GM04504 (cell line): ENCODE measurements at regions not wholly inside any gene's neighbourhood (a gene's known extent, or its start where the extent isn't known, plus 50 kb on each side); places are given as distances from the start of the nearest gene placed in this dataset.

Experiments
- DNase-seq: peaks from one replicate; pipeline ENCODE4 v3.0.0-alpha.2; 2012; ENCODE audit warnings: low read depth

DNA sequence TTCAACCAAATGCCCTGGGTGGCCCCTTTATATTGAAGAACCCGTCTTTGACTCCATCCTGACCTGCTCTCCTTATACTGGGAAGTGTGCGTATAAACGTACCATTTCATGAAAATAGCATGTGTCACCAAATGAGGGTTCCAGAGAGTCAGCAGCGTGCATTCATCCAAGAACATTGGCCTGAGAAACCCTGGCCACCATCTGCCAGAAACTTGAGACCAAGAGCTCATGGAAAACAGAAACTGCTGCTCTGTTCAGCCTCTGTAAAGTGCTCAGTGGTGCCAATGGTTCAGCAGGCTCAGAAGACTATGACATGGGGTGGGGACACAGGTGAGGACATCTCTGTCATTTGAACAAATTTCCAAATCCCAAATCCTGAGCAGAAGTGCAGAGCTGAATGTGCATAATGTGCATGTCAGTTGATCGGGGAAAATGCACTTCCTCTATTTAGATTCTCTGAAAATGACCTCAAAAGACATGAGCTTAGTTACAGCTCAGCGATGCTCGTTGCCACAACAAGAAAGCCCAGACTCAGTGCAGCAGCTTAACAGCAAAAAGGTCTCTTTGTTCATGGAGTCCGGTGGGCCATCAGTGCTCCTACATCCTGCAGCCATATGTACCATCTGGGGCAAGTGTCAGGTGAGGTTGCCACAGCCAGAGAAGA lies 176.1 kb downstream of the ATPSCKMT start:
- no peak for DNase-seq

DNA sequence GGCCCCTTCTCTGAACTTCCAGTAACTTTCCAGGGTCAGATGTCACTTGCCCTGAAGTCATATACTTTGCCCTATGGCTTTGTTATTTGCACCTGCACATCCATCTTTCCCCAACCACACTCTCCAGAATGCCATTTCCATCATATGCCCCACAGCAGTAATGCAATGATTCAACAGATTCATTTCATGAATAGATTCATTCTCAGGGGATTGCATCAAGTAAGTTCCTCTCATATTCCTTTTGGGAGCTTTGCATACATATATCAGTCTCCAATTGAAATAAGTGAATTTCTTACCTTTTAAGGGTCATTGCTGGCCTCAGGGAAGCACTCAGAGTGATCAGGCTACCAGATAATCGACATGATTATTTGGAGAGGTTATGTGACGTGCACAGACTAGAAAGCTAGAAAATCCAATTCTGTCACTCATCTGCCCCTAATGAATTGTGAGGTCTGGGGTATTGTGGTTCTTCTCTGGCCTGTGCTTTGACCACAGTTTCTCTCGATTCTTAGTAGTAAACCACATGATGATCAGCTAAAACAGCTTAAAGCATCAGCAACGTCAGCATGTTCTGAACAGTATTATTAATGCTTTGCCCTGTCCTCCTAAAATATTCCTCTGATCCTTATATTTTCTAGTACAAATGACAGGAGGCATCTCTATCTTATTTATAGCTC lies 179.9 kb downstream of the ATPSCKMT start:
- DNase-seq, result no peak

DNA sequence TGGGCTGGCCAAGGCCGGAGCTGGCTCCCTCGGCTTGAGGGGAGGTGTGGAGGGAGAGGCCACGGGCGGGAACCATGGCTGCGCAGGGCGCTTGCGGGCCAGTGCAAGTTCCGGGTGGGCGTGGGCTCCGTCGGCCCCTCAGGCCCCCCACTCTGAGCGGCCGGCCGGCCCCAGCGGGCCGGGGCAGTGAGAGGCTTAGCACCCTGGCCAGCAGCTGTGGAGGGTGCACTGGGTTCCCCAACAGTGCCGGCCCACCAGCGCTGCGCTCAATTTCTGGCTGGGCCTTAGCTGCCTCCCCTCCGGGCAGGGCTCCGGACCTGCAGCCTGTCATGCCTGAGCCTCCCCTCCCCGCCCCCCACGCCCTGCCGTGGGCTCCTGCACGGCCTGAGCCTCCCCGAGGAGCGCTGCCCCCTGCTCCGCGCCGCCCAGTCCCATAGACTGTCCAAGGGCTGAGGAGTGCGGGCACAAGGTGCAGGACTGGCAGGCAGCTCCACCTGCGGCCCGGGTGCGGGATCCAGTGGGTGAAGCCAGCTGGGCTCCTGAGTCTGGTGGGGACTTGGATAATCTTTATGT lies 184.2 kb downstream of the ATPSCKMT start:
- DNase-seq, result no peak

DNA sequence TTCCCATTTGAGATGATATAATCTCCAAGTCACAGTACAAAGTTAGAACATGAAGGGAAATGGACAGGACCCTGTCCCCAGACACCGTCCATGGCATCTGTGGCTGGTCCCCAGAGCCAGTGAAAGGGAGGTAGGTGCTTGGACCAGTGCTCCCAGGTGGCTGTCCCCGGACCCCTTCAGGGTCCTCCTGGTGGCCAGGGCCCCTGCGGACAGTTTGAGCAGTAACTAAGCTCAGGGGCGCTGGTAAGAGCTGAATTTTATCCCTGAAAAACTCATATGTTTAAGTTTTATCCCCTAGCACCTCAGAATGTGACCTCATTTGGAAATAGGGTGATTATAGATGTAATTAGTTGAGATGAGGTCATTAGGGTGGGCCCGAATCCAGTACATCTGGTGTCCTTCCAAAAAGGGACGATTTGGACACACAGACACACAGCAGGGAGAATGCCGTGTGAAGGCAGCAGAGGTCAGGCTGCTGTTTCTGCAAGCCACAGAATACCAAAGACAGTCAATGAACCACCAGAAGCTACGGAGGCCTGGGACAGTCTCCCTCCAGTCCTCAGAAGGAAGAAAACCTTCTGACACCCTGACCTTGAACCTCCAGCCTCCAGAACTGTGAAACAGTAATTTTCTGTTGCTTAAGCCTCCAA lies 185.0 kb downstream of the ATPSCKMT start:
- peak; percentile 3 for DNase-seq

DNA sequence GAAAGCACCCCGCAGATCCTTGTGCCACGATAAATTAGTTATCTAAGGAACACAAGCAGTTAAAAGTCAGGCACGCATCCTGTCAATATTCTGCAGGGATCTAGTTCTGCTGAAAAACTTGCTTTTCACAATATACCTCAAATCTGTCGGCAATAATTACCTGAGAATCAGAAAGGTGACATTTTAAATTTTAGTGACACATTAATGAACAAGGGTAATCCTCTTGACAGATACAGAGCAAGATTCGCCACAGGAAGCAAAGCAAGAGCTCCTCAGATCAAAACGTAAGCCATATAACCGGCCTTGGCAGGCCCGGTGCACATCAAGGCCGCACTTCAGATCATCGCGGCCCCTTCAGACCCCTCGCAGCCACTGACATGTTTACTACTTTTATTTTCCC lies 185.7 kb downstream of the ATPSCKMT start:
- DNase-seq, result no peak

DNA sequence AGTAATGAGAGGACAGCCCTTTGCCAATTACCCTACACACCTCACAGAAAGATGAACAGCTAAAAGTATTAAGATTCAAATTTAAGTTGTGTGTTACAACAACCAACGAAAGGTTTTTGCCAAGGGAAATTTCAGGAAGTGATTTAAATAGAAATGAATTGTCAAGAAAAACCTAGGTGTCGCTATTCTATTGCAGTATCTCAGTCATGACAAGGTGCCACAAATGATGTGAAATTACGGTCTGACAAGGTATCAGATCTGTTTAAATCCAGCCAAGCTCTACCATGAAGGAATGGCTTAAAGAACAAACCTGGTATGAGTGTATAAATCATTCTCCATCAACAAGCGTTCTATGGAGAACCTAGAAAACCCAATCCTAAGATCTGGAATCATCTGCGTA lies 189.7 kb downstream of the ATPSCKMT start:
- no peak for DNase-seq

DNA sequence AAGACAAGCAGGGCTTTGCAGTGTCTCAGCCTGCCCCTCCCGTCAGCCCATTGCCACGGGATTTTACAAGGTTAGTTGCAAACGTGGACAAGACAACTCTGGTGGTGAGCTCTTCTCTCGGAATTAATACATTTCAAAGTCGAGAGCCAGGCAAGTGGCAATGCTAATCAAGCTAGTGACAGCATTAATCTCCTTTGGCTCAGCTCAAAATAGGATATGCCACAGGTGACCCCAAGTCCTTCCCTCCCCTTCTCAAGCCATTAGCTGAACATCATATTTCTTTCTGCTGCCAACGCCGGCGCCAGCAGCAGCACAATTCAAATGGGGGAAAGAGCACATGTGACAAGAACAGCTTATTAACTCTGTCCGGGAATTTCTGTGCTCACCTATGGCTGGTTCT lies 190.1 kb downstream of the ATPSCKMT start:
- DNase-seq, result no peak

DNA sequence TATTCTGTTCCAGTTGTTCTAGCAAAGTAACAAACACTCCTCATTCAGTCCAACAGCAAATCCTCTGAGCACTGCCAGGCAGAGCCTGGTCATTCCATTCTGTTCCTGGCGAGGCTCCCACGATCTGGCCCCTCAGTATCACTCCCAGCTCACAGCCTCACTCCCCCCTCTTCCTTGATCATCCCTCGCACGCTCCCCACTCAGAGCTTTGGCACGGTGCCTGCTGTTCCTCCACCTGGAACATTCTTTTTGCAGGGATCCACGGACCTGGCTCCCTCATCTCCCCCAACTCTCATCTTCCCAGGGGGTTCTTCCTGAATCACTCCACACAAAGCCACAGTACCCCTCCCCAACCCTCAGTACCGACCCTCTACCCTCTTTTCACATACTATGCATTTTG lies 192.3 kb downstream of the ATPSCKMT start:
- DNase-seq, result no peak

DNA sequence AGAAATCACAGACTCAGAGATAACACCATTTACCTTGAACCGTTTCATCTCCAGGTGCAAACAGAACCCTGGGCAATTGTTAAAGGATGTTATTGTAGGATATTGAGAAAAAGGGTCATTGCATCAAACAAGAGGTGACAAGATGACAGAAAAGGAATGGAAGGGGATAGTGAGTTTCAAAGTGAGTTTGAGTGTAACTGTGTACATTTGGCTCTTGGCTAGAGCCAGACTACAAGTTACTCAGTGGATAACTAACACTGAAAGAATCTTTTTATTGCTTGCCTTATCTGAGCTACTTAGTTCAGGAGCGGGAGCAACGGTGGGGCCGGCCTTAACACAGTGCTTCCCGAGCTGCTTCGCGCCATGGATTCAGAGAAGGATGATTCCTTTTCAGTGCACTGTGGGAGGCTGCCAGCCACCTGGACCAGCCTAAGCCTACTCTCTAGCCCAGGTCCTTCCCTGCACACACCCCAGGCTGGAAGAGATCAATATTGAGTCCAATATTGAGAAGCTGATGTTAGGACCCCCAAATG lies 193.4 kb downstream of the ATPSCKMT start:
- no peak for DNase-seq

DNA sequence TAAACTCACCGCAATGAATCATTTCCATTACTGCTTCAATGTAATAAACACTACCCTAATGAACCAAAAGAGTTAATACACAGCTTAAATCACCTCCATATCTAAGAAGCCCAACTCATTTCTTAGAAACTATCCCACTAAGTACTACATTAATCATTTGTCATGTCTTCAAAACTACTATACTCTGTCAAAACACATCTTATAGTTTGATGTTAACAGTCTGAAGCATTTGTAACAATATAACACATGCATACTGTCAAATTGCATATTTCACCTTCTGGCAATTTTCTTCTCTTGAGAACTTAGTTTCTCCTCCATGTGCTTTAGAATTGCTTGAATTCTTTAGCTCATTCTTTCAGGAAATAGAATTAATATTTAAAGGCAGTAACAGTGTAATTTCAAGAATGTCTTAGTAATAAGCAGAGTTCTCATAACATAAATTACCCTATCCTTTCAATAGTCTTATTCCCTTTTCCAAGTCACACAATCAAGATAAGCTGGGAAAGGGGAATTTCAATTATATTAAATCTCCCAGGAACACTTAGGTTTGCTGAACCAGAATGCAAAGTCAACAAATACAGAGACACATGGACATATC lies 199.7 kb downstream of the ATPSCKMT start:
- DNase-seq, result peak; percentile 8

DNA sequence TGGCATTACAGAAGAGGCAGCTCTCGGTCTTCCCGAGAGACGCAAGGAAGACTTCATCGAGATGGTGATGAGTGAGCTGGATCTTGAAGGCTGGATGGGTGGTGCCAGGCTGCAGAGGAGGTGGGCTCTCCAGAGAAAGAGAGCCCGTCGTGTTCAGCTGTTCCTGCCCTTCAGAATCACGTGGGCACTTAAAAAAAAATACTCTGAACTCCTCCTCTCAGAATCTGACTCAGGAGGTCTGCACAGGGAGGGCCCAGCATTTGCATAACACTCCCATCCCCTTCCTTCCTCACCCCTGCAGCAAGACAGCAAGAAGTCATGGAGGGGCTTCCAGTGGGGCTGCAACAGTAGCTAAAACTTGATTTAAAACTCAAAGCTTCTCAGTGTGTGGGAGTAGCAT lies 203.0 kb downstream of the ATPSCKMT start:
- DNase-seq, result no peak

DNA sequence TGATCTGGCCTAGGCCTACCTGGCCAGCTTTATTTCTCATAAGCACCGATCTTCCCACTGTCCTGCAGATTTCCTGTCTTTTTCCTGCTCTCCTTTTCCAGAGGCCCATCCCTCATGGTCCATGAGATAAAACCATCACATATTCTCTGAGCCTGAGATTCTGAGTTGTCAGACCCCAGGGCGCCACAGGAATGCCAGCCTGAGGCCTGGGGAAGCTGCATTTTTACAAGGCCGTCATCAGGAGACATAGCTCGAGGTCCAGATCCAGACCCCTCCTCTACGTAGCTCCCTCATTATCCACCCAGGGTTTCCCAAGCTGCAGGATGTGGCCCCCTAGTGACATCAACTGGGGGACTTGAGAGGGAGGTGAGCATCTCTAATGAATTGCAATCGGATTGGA lies 204.3 kb downstream of the ATPSCKMT start:
- DNase-seq, result no peak

DNA sequence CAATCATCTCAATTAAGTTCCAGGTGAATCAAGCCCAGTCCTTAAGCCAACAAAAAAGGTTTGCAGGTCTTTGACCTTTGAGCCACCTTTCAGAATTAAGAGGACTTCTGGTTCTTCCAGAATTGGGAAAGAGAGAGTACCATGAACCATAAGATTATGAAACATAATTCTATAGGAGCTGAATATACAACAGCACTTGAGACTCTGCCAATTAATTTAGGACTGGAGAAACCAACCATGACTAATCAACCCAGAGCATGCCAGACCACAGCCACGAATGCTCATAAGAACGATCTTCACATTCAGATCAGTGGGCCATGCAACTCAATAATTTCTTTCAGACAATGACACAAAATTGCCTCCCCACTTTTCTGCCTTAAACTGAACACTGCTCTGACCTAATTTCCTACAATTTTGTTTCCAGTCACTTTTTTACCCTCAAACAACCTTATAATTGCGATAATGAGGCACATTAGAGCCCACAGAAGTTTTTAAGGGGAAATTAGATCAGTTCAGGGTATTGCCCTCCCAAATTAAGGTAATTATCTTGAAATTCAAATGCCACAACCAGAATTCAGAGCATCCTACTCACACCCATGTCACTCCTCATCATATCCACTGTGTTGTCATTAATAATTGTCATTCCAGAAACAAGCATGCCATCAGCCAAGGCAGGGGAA lies 213.4 kb downstream of the ATPSCKMT start:
- no peak for DNase-seq

DNA sequence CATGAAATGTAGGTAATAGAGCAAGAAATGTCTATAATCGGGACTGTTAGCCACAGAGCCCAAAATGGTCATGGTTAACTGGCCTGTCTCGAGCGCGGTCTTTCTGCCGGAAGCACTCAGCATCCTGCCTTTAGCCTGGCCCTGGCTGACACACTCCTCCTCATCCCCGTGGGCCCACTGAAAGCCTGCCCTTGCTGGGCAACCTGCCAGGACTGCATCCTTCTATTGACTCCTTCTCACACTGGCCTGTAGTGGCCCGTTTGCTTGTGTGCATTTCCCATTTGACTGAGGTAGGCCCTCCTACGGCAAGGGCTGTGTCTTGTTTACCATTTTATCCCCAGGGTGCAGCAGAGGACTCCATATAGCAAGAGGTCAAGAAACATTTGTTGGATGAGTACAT lies 215.7 kb downstream of the ATPSCKMT start:
- no peak for DNase-seq

DNA sequence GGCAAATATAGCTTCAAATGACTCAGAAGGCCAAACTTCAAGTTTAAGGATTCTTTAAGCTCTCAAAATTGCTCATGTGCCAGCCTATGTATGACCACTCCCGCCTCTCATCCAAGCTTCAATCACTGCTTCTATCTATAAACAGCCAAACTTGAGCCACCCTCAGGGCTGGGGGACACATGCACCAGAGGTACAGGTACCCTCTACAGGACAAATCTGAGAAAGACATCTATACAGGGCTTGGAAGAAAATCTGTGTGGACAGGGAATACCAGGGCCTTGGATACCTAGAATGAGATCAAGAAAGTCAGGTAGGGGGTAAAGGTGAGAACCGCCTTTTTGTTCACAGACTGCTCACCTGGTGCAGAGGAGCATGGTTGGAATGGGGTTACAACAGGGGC lies 217.9 kb downstream of the ATPSCKMT start:
- DNase-seq, result no peak

DNA sequence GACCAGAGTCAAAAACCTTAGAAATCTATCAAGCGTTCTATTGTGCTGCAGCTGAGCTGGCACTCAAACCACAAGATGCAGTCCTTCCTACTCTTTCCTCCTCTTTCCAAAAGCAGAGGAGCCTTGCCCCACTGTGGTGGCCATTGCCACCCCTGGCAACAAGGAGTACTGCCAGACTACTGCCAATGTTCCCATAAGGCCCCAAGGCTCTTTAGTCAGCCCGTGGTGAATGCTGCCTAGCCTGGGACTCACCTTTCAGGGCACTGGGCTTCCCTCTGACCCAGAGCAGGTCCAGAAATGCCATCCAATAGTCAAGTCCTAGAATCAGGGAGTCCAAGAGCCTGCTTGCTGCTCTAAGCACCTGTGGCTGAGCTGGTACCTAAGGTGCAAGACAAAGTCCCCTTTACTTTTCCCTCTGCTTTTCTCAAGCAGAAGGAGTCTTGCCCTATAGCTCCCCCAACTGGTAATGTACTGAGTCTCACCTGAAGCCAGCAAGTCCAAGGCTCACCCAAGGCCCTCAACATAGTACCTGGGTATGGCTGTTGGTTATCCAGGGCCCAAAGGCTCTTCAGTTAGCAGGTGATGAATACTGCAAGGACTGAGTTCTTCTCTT lies 219.4 kb downstream of the ATPSCKMT start:
- no peak for DNase-seq

DNA sequence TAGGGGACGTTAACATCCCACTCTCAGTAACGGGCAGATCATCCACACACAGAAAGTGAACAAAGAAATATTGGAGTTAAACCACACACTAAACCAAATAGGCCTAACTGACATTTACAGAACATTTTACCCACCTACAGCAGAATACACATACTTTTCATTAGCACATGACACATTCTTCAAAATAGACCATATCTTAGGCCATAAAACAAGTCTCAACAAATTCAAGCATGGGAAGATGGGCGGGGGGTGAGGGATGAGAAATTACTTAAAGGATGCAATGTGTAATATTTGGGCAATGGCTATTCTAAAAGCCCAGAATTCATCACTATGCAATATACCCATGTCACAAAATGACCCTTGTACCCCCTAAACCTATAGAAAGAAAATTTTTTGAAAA lies 226.2 kb downstream of the ATPSCKMT start:
- no peak for DNase-seq

DNA sequence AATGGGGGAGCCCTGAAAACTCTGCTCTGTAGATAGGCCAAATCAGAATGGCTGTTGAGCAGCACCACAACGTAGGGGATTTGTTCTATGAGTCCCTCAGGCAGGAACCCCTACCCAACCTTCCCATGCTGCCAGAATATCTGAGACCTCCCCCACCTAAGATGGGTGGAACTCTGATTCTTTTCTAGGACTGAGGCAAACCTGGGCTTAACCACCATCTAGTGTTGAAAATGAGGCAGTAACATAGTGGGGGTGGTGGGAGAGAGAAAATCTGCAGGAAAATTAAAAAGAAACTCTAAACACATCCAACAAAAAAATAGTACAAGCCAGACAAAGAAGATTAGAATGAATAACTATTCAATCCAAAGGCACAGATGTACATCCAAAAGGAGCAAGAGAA lies 228.4 kb downstream of the ATPSCKMT start:
- DNase-seq, result no peak

DNA sequence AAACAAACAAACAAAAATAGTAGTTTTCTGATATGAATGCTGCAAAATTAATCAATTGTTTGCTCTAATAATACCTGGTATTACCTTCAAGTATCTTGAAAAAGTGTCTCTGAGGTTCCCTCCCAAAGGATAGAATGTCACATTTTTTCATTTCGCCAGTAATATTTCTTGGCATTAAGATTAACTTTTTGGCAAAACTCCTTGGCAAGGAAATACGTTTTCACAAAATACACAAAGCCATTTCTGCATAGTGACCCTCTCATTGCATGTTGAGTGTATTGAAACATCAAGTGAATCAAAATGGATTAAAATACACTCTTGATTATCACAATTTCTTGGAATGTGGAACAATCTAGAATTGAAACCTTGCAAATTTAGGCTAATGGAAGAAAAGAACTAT lies 230.5 kb downstream of the ATPSCKMT start:
- no peak for DNase-seq

DNA sequence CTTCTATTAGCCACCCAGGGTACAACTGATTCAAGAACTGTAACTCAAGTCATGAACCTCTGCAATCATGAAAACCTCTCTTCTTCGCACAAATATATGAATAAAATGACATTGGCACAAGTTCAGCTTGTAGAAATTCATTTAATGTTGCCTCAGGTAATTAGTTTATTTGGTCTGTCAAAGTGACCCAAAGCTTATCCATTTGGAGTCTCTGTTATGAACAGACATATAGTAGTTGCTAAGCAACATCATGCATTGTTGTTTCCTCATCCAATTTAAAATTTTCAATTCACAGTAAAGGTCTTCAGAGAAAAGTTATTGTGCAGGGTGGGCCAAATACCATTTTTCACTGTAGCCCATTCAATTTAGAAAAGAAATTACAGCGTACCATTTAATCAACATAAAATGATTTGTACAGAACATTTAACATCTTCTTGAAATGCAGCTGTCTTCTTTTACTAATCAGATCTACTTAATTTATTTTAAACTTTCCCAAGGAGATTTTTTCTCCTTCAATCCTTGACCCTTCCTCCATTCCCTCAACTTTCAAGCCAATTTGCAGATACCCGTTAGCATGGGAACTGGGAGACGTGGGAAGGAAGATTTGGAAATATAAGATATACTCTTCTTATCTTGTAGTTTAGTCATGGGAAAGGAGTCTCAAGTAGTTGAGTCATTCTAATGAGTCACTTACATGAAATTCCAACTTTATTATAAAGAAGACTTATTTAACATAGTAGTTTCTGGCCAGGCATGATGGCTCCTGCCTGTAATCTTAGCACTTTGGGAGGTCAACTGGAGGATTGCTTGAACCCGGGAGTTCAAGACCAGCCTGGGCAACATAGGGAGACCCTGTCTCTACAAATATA lies 231.3 kb downstream of the ATPSCKMT start:
- DNase-seq, result peak; percentile 46

DNA sequence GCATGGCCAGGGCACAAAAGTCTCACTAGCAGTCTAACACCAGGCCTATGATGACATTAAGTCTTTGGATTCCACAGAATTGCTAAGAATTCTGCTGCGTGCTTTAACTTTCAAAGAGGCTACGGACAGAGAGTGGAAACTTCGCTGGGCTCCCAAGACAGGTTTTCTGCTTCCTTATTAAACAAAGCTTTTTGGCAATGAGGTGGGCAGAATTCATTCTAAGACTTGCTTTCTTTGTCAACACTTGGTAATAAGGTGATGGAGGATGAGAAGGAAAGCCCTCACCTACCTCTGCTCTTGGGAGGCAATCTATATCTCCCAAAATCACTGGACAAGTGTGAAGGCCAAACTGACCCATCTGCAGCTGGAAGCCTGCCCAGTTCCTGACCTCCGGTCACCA lies 231.9 kb downstream of the ATPSCKMT start:
- no peak for DNase-seq
